Mesenchymal stem cell (in vitro differentiated cells and primary cell): ENCODE measurements at regions not wholly inside any gene's neighbourhood (a gene's known extent, or its start where the extent isn't known, plus 50 kb on each side); places are given as distances from the start of the nearest gene placed in this dataset.

Experiments used
- DNase-seq: peaks from one replicate; pipeline ENCODE4 v3.0.0-alpha.2; 2013
- H2AFZ ChIP-seq: one replicate; pipeline ENCODE4 v1.6.1; 2013; ENCODE audit warnings: low read depth, mild to moderate bottlenecking, control low read depth, inconsistent platforms, low read length, moderate library complexity
- H2AK5ac ChIP-seq: 2 replicates; pipeline ENCODE4 v1.6.1; 2013; ENCODE audit warnings: low read length, moderate library complexity, mild to moderate bottlenecking, inconsistent platforms; ENCODE audit not compliant: severe bottlenecking
- H2BK120ac ChIP-seq: one replicate; pipeline ENCODE4 v1.6.1; 2013; ENCODE audit warnings: low read depth, mild to moderate bottlenecking, inconsistent platforms, low read length, moderate library complexity
- H2BK12ac ChIP-seq, 2 experiments: one replicate each; pipeline ENCODE4 v1.6.1; 2013; ENCODE audit warnings: inconsistent platforms in 2 of 2, low read length in 2 of 2, mild to moderate bottlenecking in 2 of 2, moderate library complexity in 2 of 2, control low read depth in 1 of 2
- H2BK15ac ChIP-seq: one replicate; pipeline ENCODE4 v1.6.1; 2013; ENCODE audit warnings: mild to moderate bottlenecking, low read depth, inconsistent platforms; ENCODE audit not compliant: poor library complexity, severe bottlenecking
- H2BK5ac ChIP-seq: 2 replicates; pipeline ENCODE4 v1.6.1; 2013; ENCODE audit warnings: low read depth, mild to moderate bottlenecking, low read length, control low read depth, inconsistent platforms; ENCODE audit not compliant: poor library complexity, severe bottlenecking
- H3K14ac ChIP-seq, 2 experiments: one replicate each; pipeline ENCODE4 v1.6.1; 2013; ENCODE audit warnings: inconsistent platforms in 2 of 2, low read length in 2 of 2, control low read depth in 1 of 2, mild to moderate bottlenecking in 1 of 2, moderate library complexity in 1 of 2
- H3K18ac ChIP-seq, 2 experiments: one replicate each; pipeline ENCODE4 v1.6.1; 2013; ENCODE audit warnings: inconsistent platforms in 2 of 2, low read length in 2 of 2, control low read depth in 1 of 2, low read depth in 1 of 2, mild to moderate bottlenecking in 1 of 2
- H3K23ac ChIP-seq, 2 experiments: one replicate each; pipeline ENCODE4 v1.6.1; 2013; ENCODE audit warnings: inconsistent platforms in 2 of 2, low read length in 2 of 2, mild to moderate bottlenecking in 2 of 2, moderate library complexity in 2 of 2, control low read depth in 1 of 2
- H3K27ac ChIP-seq: 2 replicates; pipeline ENCODE4 v1.5.1; 2013; ENCODE audit warnings: mild to moderate bottlenecking, moderate library complexity, low read length, control low read depth, inconsistent platforms; ENCODE audit not compliant: poor library complexity, severe bottlenecking
- H3K27me3 ChIP-seq, 2 experiments: 2 replicates each; pipeline versions ENCODE4 v1.6.1 to v1.7.0; 2013; ENCODE audit warnings: low read length in 2 of 2, mild to moderate bottlenecking in 2 of 2, moderate library complexity in 2 of 2, control low read depth in 1 of 2, inconsistent platforms in 1 of 2; ENCODE audit not compliant: control insufficient read depth in 1 of 2, insufficient read depth in 1 of 2
- H3K36me3 ChIP-seq, 2 experiments: 2 replicates each; pipeline versions ENCODE4 v1.6.1 to v1.7.0; 2013; ENCODE audit warnings: low read length in 2 of 2, control low read depth in 1 of 2, inconsistent platforms in 1 of 2, low read depth in 1 of 2, mild to moderate bottlenecking in 1 of 2; ENCODE audit not compliant: insufficient read depth in 2 of 2, control insufficient read depth in 1 of 2
- H3K4ac ChIP-seq, 2 experiments: one replicate each; pipeline ENCODE4 v1.6.1; 2013; ENCODE audit warnings: inconsistent platforms in 2 of 2, low read length in 2 of 2, mild to moderate bottlenecking in 2 of 2, moderate library complexity in 2 of 2, control low read depth in 1 of 2, low read depth in 1 of 2
- H3K4me1 ChIP-seq: 2 replicates; pipeline ENCODE4 v1.6.1; 2013; ENCODE audit warnings: low read depth, low read length, control low read depth; ENCODE audit not compliant: control insufficient read depth, insufficient read depth
- H3K4me2 ChIP-seq: 2 replicates; pipeline ENCODE4 v1.6.1; 2013; ENCODE audit warnings: low read length, mild to moderate bottlenecking, inconsistent platforms; ENCODE audit not compliant: poor library complexity, severe bottlenecking
- H3K4me3 ChIP-seq, 2 experiments: 2 replicates each; pipeline versions ENCODE4 v1.5.1 to v1.7.0; 2013; ENCODE audit warnings: low read length in 2 of 2, mild to moderate bottlenecking in 2 of 2, control low read depth in 1 of 2, low read depth in 1 of 2; ENCODE audit not compliant: insufficient read depth in 1 of 2
- H3K79me1 ChIP-seq: replicated peaks from 2 replicates; pipeline ENCODE4 v1.6.1; 2013; ENCODE audit warnings: mild to moderate bottlenecking, control low read depth, low read length, inconsistent platforms; ENCODE audit not compliant: poor library complexity, severe bottlenecking
- H3K9ac ChIP-seq: 2 replicates; pipeline ENCODE4 v1.7.0; 2013; ENCODE audit warnings: mild to moderate bottlenecking, low read length, moderate library complexity
- H3K9me3 ChIP-seq: 2 replicates; pipeline ENCODE4 v1.7.0; 2013; ENCODE audit warnings: mild to moderate bottlenecking, low read length; ENCODE audit not compliant: control insufficient read depth
- H4K8ac ChIP-seq: one replicate; pipeline ENCODE4 v1.6.1; 2013; ENCODE audit warnings: inconsistent platforms, mild to moderate bottlenecking, low read length, moderate library complexity
- H4K91ac ChIP-seq: one replicate; pipeline ENCODE4 v1.6.1; 2013; ENCODE audit warnings: mild to moderate bottlenecking, low read length, inconsistent platforms
- whole genome bisulfite sequencing: methylation state at CpG from one replicate; pipeline ENCODE4 v1.1.7; 2013; ENCODE audit warnings: mixed read lengths; 5-methylcytosine and 5-hydroxymethylcytosine counted together

GRCh38 chr5:159712672-159713071 lies 203.6 kb upstream of the ADRA1B start:
- no CpG with 5 or more reads among the region's 5 CpGs for WGBS

GRCh38 chr5:159713254-159713653 lies 203.0 kb upstream of the ADRA1B start:
- H3K9me3 ChIP-seq = peaks cover 9% of the 10 kb centered on the region

More at GRCh38 chr5:159712672-159713071, 203.6 kb upstream of the ADRA1B start:
- Histone ChIP-seq H3K9me3 (peaks cover 13% of the 10 kb centered on the region), H2BK5ac (no peak overlapping the region), H3K4ac (no peak overlapping the region), H2BK12ac (no peak overlapping the region), H3K36me3 (no peaks in the 10 kb centered on the region), H3K4me1 (no peaks in the 10 kb centered on the region), H2AK5ac (no peak overlapping the region), H3K14ac (no peak overlapping the region), H3K27me3 (no peaks in the 10 kb centered on the region), H2BK120ac (no peak overlapping the region), H3K18ac (no peak overlapping the region), H3K79me1 (no peaks in the 10 kb centered on the region), H4K91ac (no peak overlapping the region), H2BK15ac (no peak overlapping the region), H3K4me2 (no peak overlapping the region), H3K27ac (no peak overlapping the region), H3K4me3 (no peak overlapping the region), H3K9ac (no peak overlapping the region), H2AFZ (no peak overlapping the region), H4K8ac (no peak overlapping the region), H3K23ac (no peak overlapping the region)
- peak; percentile 73 for DNase-seq

GRCh38 chr5:159713773-159714172 lies 202.5 kb upstream of the ADRA1B start:
- no peak overlapping the region for H2AFZ ChIP-seq
- no peak overlapping the region for H3K4me3 ChIP-seq
- H2BK120ac ChIP-seq = no peak overlapping the region
- H3K4me2 ChIP-seq = no peak overlapping the region
- no peak overlapping the region for H3K14ac ChIP-seq
- H2BK5ac ChIP-seq = no peak overlapping the region
- H2BK12ac ChIP-seq = no peak overlapping the region
- no peaks in the 10 kb centered on the region for H3K36me3 ChIP-seq
- H3K79me1 ChIP-seq = no peaks in the 10 kb centered on the region
- WGBS = 100% methylated on average over 1 of the region's 2 CpGs
- no peak overlapping the region for H3K4ac ChIP-seq
- DNase-seq = no peak
- no peak overlapping the region for H3K27ac ChIP-seq
- no peak overlapping the region for H3K23ac ChIP-seq
- H3K9ac ChIP-seq = no peak overlapping the region
- no peak overlapping the region for H2BK15ac ChIP-seq
- H3K9me3 ChIP-seq = peaks cover 4% of the 10 kb centered on the region
- no peak overlapping the region for H2AK5ac ChIP-seq
- H3K18ac ChIP-seq = no peak overlapping the region
- H4K8ac ChIP-seq = no peak overlapping the region
- no peaks in the 10 kb centered on the region for H3K4me1 ChIP-seq
- no peak overlapping the region for H4K91ac ChIP-seq
- H3K27me3 ChIP-seq = no peaks in the 10 kb centered on the region

More at GRCh38 chr5:159713254-159713653, 203.0 kb upstream of the ADRA1B start:
- Histone ChIP-seq H3K36me3 (no peaks in the 10 kb centered on the region), H4K91ac (no peak overlapping the region), H2BK5ac (no peak overlapping the region), H3K4me2 (no peak overlapping the region), H2AFZ (no peak overlapping the region), H2BK12ac (no peak overlapping the region), H2BK120ac (no peak overlapping the region), H3K4me3 (no peak overlapping the region), H2AK5ac (no peak overlapping the region), H3K27me3 (no peaks in the 10 kb centered on the region), H3K4me1 (no peaks in the 10 kb centered on the region), H4K8ac (no peak overlapping the region), H3K79me1 (no peaks in the 10 kb centered on the region), H3K27ac (no peak overlapping the region), H2BK15ac (no peak overlapping the region), H3K9ac (no peak overlapping the region), H3K14ac (no peak overlapping the region), H3K18ac (no peak overlapping the region), H3K23ac (no peak overlapping the region), H3K4ac (no peak overlapping the region)
- no peak for DNase-seq

GRCh38 chr5:159725475-159725874 lies 190.8 kb upstream of the ADRA1B start:
- Histone ChIP-seq H2BK120ac (no peak overlapping the region), H2BK15ac (no peak overlapping the region), H3K4ac (no peak overlapping the region), H4K8ac (no peak overlapping the region), H3K27ac (no peak overlapping the region), H3K36me3 (no peaks in the 10 kb centered on the region), H3K18ac (no peak overlapping the region), H3K14ac (peak overlapping the region in 1 of 2 experiments; percentile 22), H3K79me1 (no peaks in the 10 kb centered on the region), H2BK12ac (no peak overlapping the region), H2BK5ac (no peak overlapping the region), H4K91ac (no peak overlapping the region), H2AFZ (no peak overlapping the region), H3K9ac (no peak overlapping the region), H3K4me1 (no peaks in the 10 kb centered on the region), H3K27me3 (peaks cover 4 to 11% of the 10 kb centered on the region in 2 experiments), H3K9me3 (no peaks in the 10 kb centered on the region), H3K4me3 (no peak overlapping the region), H2AK5ac (no peak overlapping the region), H3K4me2 (no peak overlapping the region), H3K23ac (no peak overlapping the region)
- 29% methylated on average over 4 of the region's 4 CpGs for WGBS
- DNase-seq = no peak
